ENCODE measurements at regions not wholly inside any gene's neighbourhood (a gene's known extent, or its start where the extent isn't known, plus 50 kb on each side); places are given as distances from the start of the nearest gene placed in this dataset.

DNA sequence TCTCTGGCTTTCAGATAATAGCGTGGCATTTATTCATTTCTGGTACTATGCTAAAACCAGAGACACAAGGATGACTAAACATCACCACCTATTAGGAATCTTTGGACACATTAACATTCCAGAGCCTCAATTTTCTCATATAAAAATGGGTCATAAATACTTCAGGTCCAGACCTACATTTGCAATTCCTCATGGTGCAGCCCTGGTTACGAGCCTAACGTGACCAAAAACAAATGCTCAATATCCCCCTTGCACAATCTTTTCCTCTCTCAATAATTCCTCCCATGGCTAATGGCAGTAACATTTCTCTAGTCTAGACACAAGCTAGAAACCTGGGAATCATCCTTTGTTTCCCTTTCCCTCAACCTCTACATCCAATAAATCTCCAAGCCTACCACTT is 112.8 kb upstream of the NABP1 start:
- no peak for DNase-seq

DNA sequence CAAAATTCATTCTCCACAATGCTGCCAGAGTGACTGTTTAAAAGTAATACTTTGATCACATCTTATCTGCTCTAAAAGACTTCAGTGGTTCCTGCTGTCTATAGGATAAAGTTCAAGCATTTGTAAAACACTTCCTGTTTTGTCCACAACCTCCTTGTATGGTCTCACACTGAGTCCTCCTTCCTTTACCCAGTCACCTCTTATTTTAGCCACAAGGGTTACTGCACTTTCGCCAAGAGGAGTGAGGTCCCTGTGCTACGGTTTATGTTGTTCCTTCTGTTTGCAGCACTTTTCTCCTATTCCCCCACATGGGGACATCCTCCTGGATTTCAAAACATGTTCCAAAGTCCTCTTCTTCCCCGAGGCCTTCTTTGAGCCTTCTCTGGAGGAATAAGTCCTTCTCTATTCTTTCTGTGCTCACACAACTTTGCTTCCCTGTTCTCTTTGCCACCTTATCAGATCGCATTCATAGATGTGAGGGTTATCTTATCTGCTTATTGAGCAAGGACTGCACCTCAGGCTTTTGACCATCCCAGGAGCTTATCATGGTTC is 112.2 kb upstream of the NABP1 start:
- no peak for DNase-seq

DNA sequence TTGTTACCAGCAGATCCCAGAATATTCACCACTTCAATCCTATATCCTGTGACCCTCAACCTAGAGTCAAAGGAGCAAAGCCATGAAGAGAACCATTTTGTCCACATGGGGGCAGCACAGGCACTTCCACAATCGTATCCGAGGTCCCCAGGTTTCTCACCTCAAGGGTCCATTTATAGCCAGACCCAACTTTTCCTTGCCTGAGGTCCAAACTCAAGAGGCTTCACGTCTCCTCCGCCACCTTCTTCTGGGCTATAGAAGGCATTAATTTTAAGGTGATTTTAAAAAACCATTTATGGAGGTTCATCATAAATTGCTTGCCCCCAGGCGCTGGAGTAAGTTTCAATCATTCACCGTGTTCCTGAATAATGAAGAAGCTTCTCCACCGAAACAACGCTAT is 111.6 kb upstream of the NABP1 start:
- peak; percentile 66 for DNase-seq

GRCh38 chr2:191567206-191567605 is 110.7 kb upstream of the NABP1 start:
- DNase-seq: no peak

GRCh38 chr2:191569025-191569424 is 108.9 kb upstream of the NABP1 start:
- DNase-seq: no peak

DNA sequence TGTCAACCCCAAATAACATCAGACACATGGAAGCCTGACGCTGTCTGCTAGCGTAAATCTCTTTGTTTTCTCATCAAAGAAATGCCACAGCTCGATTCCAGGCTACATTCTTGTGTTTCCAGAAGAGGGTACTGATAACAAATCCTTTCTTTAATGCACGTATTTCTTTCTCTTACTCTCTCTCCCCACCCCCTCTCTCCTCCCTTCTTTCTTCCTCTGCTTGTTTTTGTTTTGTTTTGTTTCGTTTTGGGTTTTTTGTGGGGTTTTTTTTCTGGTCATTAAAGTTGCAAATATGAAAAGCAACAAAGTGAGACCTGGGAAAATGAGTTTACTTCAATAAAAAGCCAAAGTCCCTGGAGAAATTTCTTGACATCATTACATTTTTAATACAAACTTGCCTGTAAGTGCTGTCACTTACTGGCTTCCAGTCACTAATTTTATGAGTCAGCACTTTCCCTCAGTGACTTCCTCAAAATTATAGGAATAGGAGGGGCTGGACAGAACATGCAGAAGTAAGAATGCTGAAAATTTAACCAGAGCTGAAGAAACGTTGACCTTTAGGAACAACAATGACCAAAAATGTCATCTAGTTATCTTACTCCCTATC is 106.7 kb upstream of the NABP1 start:
- DNase-seq: no peak

GRCh38 chr2:191572319-191572718 is 105.6 kb upstream of the NABP1 start:
- DNase-seq: no peak

DNA sequence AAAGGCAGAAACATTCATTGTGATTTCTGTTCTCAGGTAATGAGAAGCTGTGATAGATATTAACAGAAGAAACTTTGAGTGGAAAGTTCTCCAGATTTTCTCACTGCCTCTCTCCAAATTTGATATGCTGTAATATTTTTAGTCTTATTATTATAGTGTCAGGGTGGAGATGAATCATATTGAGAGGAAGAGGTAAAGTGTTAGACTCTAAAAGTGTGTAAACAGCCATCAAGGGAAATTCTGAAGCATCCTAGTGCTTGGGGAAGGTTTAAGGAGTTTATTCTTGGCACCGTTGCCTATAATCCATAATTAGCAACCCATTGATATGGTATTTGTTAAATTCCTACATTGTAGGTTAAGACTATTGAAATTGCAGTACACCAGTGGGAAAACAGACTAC is 104.7 kb upstream of the NABP1 start:
- DNase-seq: no peak

- no peak for DNase-seq
Measured at GRCh38 chr2:191574232-191574631, 103.7 kb upstream of the NABP1 start.

DNA sequence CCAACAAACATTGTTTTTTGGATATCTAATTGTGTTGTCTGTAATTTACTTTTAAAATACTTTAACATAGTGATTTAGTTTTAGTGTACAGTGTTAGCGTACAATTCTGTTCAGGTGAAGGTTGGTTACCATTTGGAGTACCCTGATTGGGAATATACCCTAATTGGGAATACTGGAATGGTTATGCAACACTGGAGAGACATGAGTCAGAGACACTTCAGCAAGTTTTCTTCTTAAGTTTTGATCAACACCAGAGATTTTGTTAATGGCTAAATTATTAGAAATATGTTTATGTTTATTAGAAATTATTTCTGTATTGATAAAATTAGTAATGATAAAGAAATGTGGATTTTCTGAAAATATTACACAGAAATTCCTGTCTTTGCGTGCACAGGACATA is 100.3 kb upstream of the NABP1 start:
- no peak for DNase-seq

- DNase-seq: no peak
Measured at GRCh38 chr2:191578031-191578430, 99.9 kb upstream of the NABP1 start.

- no peak for DNase-seq
Measured at GRCh38 chr2:191580581-191580980, 97.4 kb upstream of the NABP1 start.

- no peak for DNase-seq
Measured at GRCh38 chr2:191581003-191581402, 96.9 kb upstream of the NABP1 start.

DNA sequence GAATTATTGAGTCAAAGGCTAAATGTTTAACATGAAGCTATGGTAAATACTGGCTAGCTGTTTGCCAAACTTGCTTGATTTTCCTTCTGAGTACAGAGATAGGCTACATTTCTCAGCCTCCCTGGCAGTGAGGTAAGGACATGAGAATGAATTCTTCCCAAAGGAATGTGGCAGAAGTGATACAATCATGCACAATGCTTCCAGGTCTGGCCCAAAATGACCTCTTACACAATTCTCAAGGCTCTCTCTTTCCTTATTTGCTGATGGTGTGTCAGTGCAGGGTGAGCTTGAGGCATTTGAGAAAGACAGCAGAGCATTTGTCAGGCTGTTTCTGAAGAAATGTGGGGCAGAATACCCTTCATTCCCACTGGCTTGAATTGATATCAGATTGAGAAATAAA is 95.6 kb upstream of the NABP1 start:
- DNase-seq: no peak

- no peak for DNase-seq
Measured at GRCh38 chr2:191591025-191591424, 86.9 kb upstream of the NABP1 start.

DNA sequence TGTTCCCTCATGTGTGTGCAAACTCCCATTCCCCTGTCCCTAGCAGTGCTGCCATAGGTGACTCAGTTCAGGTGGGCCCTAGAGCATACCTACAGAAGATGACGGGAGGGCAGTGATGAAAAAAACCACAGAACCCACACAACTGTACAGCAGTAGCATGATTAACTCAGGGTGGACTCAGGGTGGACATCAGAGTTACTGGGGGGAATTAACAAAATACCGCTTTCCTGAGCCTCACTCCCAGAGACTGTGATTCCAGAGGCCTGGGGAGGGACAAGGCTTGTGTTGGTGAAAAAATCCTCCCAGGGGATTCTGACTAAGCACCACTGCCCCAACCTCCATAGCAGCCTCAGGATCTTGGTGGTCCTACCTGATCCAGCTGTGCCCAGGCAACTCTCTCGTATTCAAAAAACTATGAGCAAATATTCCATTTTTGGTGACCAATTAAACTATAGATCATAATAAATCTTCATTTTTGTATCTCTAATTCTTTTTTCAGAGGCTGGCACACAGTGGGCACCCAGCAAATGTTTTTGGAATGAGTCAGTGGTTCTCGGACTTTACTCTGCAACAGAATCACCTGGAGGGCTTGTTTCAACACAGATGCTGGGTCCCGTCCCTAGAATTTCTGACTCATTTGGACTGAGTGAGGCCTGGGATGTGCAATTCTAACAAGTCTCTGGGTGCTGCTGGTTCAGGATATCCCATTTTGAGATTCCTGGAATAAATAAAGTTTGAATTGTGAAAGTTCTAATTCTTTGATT is 84.1 kb upstream of the NABP1 start:
- no peak for DNase-seq

DNA sequence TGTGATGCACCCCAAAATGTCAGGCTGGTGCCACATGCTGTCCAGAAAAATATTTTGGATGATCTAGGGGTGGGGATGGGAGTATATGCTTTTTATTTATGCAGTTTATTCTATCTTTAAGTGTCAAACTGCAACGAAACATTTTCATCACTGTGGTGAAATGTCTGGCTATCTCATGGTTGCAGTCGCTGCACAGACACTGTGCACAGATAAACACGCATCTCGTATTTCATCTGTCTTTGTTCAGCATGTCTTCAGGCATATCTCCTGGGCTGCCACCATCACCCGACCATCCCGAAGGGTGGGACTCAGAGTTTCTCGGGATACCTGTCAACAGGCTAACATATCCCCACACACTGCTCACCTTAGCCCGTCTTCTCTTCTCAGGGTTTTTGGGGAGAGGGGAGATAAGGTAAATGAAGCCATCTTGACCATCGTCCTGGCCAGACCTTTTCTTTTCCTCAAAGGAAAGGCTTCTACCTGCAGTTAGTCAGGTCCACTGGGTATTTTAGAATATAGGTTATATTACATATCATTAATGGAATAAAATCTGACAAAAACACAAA is 80.7 kb upstream of the NABP1 start:
- no peak for DNase-seq

DNA sequence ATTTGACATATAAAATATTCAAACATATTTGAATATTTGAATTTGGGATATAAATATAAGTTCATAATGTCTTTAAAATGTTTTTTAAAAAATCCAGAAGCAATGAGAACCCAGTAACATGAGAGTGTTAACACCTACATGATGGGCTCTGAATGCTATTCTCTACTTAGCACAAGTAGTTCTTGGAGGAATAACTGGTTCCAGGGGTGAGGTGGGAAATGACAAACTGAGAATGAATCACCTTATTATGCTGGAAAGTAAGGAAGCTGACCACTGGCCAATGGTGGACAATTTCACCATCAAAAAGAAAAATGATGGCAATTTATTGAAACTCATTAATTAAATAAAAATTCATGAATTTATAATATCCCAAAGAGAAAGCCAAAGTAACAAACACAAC is 79.6 kb upstream of the NABP1 start:
- no peak for DNase-seq

- DNase-seq: no peak
Measured at GRCh38 chr2:191601060-191601459, 76.9 kb upstream of the NABP1 start.

DNA sequence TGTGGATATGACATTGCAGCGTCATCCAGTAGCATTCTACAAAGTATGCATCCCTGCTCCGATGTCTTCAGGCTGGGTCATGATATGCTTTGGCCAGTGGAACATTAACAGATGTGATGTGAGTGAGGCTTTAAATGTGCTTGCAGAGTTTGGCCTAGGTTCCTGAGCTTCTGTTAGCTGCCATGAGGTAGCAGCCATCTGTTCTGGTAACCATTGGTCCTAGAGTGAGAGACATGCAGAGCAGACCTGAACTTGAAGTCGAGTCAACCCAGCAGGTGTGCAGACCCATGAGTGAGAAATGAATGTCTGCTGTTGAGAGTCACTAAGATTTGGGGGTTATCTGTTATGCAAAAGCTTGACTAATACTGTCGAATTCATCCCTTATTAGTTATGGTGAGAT is 73.8 kb upstream of the NABP1 start:
- no peak for DNase-seq

GRCh38 chr2:191607096-191607495 is 70.8 kb upstream of the NABP1 start:
- no peak for DNase-seq

DNA sequence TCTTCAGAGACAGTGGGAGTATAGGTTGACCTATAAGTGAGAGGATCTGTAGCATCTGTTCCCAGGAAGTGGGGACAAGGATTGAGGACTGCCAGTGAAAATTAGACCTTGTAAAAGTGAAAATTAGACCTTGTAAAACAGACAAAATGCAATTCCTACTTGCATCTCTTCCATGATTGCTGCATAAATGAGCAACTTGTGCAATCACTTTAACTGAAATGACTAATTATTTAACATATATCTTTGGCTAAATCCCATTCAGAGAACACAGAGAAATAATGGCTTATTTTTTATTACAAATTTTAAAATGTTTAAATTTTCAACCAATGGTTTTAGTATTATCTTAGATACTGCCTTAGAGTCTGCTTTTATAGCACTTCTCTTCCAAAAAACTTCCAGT is 67.2 kb upstream of the NABP1 start:
- DNase-seq: no peak

GRCh38 chr2:191611614-191612013 is 66.3 kb upstream of the NABP1 start:
- DNase-seq: no peak

- no peak for DNase-seq
Measured at GRCh38 chr2:191612496-191612895, 65.4 kb upstream of the NABP1 start.
